ENCODE measurements at regions not wholly inside any gene's neighbourhood (a gene's known extent, or its start where the extent isn't known, plus 50 kb on each side); places are given as distances from the start of the nearest gene placed in this dataset.
"Not testable (repeated sequence)": the region's sequence is repeated elsewhere in the genome, so short reads cannot be mapped to it uniquely, and the experiment has no call there.

DNA sequence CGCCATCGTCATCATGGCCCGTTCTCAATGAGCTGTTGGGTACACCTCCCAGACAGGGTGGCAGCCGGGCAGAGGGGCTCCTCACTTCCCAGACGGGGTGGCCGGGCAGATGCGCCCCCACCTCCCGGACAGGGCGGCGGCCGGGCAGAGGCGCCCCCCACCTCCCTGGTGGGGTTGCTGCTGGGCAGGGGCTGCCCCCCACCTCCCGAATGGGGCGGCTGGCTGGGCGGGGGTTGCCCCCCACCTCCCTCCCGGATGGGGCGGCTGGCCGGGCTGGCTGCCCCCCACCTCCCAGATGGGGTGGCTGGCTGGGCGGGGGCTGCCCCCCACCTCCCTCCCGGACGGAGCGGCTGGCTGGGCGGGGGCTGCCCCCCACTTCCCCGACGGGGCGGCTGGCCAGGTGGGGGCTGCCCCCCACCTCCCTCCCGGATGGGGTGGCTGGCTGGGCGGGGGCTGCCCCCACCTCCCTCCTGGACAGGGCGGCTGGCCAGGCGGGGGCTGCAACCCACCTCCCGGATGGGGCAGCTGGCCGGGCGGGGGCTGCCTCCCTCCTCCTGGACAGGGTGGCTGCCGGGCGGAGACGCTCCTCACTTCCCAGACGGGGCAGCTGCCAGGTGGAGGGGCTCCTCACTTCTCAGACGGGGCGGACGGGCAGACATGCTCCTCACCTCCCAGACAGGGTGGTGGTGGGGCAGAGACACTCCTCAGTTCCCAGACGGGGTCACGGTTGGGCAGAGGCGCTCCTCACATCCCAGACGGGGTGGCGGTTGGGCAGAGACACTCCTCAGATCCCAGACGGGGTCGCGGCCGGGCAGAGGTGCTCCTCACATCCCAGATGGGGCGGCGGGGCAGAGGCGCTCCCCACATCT is 208.8 kb downstream of the BMP15 start:
- TF ChIP-seq CTCF, POLR2A (IDR thresholded peaks at IDR 0.05): not testable (repeated sequence)
